B cell (primary cell): ENCODE measurements at regions not wholly inside any gene's neighbourhood (a gene's known extent, or its start where the extent isn't known, plus 50 kb on each side); places are given as distances from the start of the nearest gene placed in this dataset.

Source experiments
- ATAC-seq: fragments of 200-7000 bp; cut with Tn5 transposase; one replicate; pipeline ENCODE4 v1.10.0; 2021; ENCODE audit warnings: low read depth, mild to moderate bottlenecking, moderate number of reproducible peaks, moderate library complexity
- CTCF ChIA-PET: fragments of 350-600 bp; sonication (Branson Sonifier 250); formaldehyde crosslinking; loops from one replicate; lab custom pipeline; 2021; ENCODE audit warnings: antibody characterized with exemption, inconsistent platforms; lab: Charles Lee
- POLR2A ChIA-PET: fragments of 350-600 bp; sonication (Branson Sonifier 250); formaldehyde crosslinking; loops from one replicate; lab custom pipeline; 2021; ENCODE audit warnings: antibody characterized with exemption; lab: Charles Lee
- DNase-seq: peaks from one replicate; pipeline ENCODE4 v3.0.0; 2013
- H2AFZ ChIP-seq: 2 replicates; pipeline ENCODE4 v1.6.1; 2012; ENCODE audit warnings: mild to moderate bottlenecking, low read depth, low read length; ENCODE audit not compliant: insufficient read depth, poor library complexity, severe bottlenecking
- H3K27ac ChIP-seq, 2 donors: 1 replicate in 1 of 2; 2 replicates in 1 of 2; pipeline ENCODE4 v1.5.1; 2012 to 2013; ENCODE audit warnings: low read length in 2 of 2, mild to moderate bottlenecking in 2 of 2, moderate library complexity in 1 of 2
- H3K27me3 ChIP-seq, 4 experiments: fragments of 200-600 bp in 1 of 4; sonication (generic) in 1 of 4; replicated peaks in 1 of 4; 1 replicate in 2 of 4; 2 replicates in 2 of 4; pipeline versions ENCODE4 v1.6.1 to v1.7.0; 2013 to 2016; ENCODE audit warnings: low read length in 3 of 4, mild to moderate bottlenecking in 2 of 4, mixed read lengths in 1 of 4, moderate library complexity in 1 of 4; ENCODE audit not compliant: insufficient read depth in 4 of 4, control insufficient read depth in 3 of 4; ENCODE audit errors: control extremely low read depth in 1 of 4
- H3K36me3 ChIP-seq, 2 experiments: replicated peaks in 1 of 2; 1 replicate in 1 of 2; 2 replicates in 1 of 2; pipeline versions ENCODE4 v1.6.1 to v1.7.1; 2013; ENCODE audit warnings: low read length in 1 of 2; ENCODE audit not compliant: insufficient read depth in 2 of 2, control insufficient read depth in 1 of 2; ENCODE audit errors: control extremely low read depth in 1 of 2, extremely low read depth in 1 of 2
- H3K4me1 ChIP-seq, 2 donors: fragments of 200-600 bp in 1 of 2; sonication (generic) in 1 of 2; 1 replicate in 1 of 2; 2 replicates in 1 of 2; pipeline versions ENCODE4 v1.5.1 to v1.6.1; 2013 to 2017; ENCODE audit warnings: low read length in 2 of 2; ENCODE audit not compliant: control insufficient read depth in 2 of 2, insufficient read depth in 2 of 2
- H3K4me2 ChIP-seq: replicated peaks from 2 replicates; pipeline ENCODE3; 2012; ENCODE audit warnings: mild to moderate bottlenecking, low read depth, low read length; ENCODE audit not compliant: poor library complexity, severe bottlenecking
- H3K4me3 ChIP-seq, 5 experiments: fragments of 200-600 bp in 1 of 5; sonication (generic) in 1 of 5; 1 replicate in 3 of 5; 2 replicates in 2 of 5; pipeline versions ENCODE4 v1.5.1 to v1.7.0; 2011 to 2016; ENCODE audit warnings: low read length in 4 of 5, mild to moderate bottlenecking in 4 of 5, low read depth in 2 of 5, control low read depth in 1 of 5, moderate library complexity in 1 of 5; ENCODE audit not compliant: insufficient read depth in 1 of 5; ENCODE audit errors: control extremely low read depth in 1 of 5, extremely low read depth in 1 of 5
- H3K79me2 ChIP-seq: fragments of 200-600 bp; sonication (generic); one replicate; pipeline ENCODE4 v1.6.0; 2016; ENCODE audit warnings: low read length; ENCODE audit not compliant: control insufficient read depth, insufficient read depth
- H3K9ac ChIP-seq: fragments of 200-600 bp; sonication (generic); 2 replicates; pipeline ENCODE4 v1.6.1; 2017; ENCODE audit warnings: mild to moderate bottlenecking, low read length, moderate library complexity
- H3K9me3 ChIP-seq, 3 donors: one replicate each; pipeline versions ENCODE4 v1.6.1 to v1.7.1; 2013; ENCODE audit warnings: low read length in 2 of 3; ENCODE audit not compliant: control insufficient read depth in 2 of 3, insufficient read depth in 1 of 3; ENCODE audit errors: control extremely low read depth in 1 of 3
- H4K20me1 ChIP-seq: 2 replicates; pipeline ENCODE4 v1.6.0; 2012; ENCODE audit warnings: mild to moderate bottlenecking, low read length; ENCODE audit not compliant: insufficient read depth, control insufficient read depth, poor library complexity, severe bottlenecking
- H3K27ac Mint-ChIP-seq: one replicate; pipeline ENCODE4 v1.8.0; 2021; ENCODE audit warnings: mixed read lengths
- H3K27me3 Mint-ChIP-seq: one replicate; pipeline ENCODE4 v1.8.0; 2021; ENCODE audit warnings: mixed read lengths
- H3K4me1 Mint-ChIP-seq: one replicate; pipeline ENCODE4 v1.8.0; 2021; ENCODE audit warnings: mixed read lengths
- H3K4me3 Mint-ChIP-seq: one replicate; pipeline ENCODE4 v1.8.0; 2021; ENCODE audit warnings: mixed read lengths
- H3K9me3 Mint-ChIP-seq: one replicate; pipeline ENCODE4 v1.8.0; 2022; ENCODE audit warnings: mixed read lengths; ENCODE audit not compliant: insufficient read depth
- EZH2 ChIP-seq: IDR thresholded peaks from 2 replicates; pipeline ENCODE4 v1.6.1; 2012; ENCODE audit warnings: borderline replicate concordance, low read depth, mild to moderate bottlenecking, moderate library complexity, low read length; ENCODE audit not compliant: insufficient read depth, poor library complexity, severe bottlenecking
- WGBS: methylation state at CpG from one replicate; pipeline ENCODE4 v1.1.5; 2013; ENCODE audit warnings: missing lambda C conversion rate; ENCODE audit not compliant: insufficient coverage; 5-methylcytosine and 5-hydroxymethylcytosine counted together
- intact Hi-C: fragments of 100-400 bp; cut with micrococcal nuclease; formaldehyde crosslinking; loops from one replicate; pipeline ENCODE4 v1.10.0; 2022
- TF ChIP-seq, protein P1 (sequence below): fragments of 200-600 bp; IDR thresholded peaks from one replicate; pipeline ENCODE4 v1.8.0; 2022; ENCODE audit warnings: antibody characterized with exemption, mild to moderate bottlenecking

DNA sequence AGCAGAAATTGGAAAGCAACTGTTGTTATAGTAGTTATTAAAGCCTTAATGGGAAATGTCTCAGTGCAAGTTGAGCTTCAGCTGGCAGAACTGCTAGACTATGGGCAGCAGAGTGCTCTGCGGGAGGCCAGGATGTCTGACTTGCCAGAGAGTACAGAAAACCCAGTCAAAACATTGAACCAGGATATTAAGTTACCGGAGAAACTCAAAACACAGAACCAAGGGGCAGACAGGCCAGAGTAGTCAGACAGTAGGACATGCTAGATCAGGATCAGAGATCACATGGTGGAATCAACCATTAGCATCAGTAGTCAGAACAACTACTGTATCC, 72.9 kb upstream of the TNIP3 start:
- Histone ChIP-seq H3K9ac (no peak overlapping the region), H3K27ac (no peak overlapping the region), H3K27me3 (no peaks in the 10 kb centered on the region), H3K36me3 (no peaks in the 10 kb centered on the region), H3K79me2 (no peaks in the 10 kb centered on the region), H2AFZ (no peak overlapping the region), H3K4me2 (no peak overlapping the region), H3K4me3 (no peak overlapping the region), H3K9me3 (no peaks in the 10 kb centered on the region), H3K4me1 (no peaks in the 10 kb centered on the region), H4K20me1 (no peaks in the 10 kb centered on the region)
- no peak overlapping the region for H3K4me3 Mint-ChIP-seq
- no peak for ATAC-seq
- DNase-seq: no peak
- 93% methylated on average over 2 of the region's 2 CpGs for WGBS
- H3K4me1 Mint-ChIP-seq: no peaks in the 10 kb centered on the region
- TF ChIP-seq, protein P1, sequence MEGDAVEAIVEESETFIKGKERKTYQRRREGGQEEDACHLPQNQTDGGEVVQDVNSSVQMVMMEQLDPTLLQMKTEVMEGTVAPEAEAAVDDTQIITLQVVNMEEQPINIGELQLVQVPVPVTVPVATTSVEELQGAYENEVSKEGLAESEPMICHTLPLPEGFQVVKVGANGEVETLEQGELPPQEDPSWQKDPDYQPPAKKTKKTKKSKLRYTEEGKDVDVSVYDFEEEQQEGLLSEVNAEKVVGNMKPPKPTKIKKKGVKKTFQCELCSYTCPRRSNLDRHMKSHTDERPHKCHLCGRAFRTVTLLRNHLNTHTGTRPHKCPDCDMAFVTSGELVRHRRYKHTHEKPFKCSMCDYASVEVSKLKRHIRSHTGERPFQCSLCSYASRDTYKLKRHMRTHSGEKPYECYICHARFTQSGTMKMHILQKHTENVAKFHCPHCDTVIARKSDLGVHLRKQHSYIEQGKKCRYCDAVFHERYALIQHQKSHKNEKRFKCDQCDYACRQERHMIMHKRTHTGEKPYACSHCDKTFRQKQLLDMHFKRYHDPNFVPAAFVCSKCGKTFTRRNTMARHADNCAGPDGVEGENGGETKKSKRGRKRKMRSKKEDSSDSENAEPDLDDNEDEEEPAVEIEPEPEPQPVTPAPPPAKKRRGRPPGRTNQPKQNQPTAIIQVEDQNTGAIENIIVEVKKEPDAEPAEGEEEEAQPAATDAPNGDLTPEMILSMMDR: no peak
- no peak for TF ChIP-seq EZH2
- ChIA-PET POLR2A (no interaction called here), CTCF (no interaction called here)
- no peak overlapping the region for H3K27ac Mint-ChIP-seq
- no peaks in the 10 kb centered on the region for H3K27me3 Mint-ChIP-seq
- intact Hi-C loops: no loop called here
- no peaks in the 10 kb centered on the region for H3K9me3 Mint-ChIP-seq

DNA sequence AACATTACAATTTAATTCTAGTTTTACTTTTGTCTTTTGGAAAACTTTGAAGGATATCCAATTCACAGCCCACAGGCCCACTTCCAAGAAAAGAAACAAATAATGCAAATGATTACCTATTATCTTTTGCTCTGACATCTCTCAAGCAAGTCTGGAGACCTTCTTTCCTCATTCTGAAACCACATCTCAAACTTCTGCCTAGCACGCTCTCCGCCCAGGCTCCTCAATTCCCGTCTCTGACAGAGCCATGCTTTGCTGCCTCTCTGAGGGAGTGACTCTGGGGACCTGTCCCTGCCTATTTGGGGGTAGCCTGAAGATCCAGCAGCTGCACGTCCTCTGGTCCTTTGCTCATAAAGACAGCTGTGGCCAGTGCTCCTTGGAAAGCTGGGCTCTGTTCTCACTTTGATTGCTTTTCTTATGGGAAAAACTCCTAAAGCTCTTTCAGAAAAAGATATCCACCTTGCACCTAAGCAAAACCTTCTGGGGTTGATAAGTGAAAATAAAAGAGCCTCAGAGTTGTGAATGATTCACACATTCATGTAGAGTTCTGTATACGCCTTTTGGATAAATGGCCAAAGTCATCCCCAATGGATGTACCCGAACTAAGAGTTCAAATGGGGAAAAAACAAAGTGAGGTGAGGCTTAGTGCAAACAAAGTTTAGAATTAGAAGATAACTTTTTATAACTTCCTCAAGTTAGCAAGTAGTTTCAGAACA, 72.4 kb upstream of the TNIP3 start:
- H3K4me3 ChIP-seq: no peak overlapping the region

More for the DNA sequence above, 72.4 kb upstream of the TNIP3 start:
- H2AFZ ChIP-seq: no peak overlapping the region
- TF ChIP-seq EZH2: no peak
- TF ChIP-seq, protein P1: no peak
- no peaks in the 10 kb centered on the region for H3K9me3 ChIP-seq
- Mint-ChIP-seq H3K27ac (no peak overlapping the region), H3K4me3 (no peak overlapping the region), H3K9me3 (no peaks in the 10 kb centered on the region), H3K27me3 (no peaks in the 10 kb centered on the region), H3K4me1 (no peaks in the 10 kb centered on the region)
- H3K36me3 ChIP-seq: no peaks in the 10 kb centered on the region
- no peak for ATAC-seq
- POLR2A ChIA-PET: no interaction called here
- no peaks in the 10 kb centered on the region for H3K4me1 ChIP-seq
- 79% methylated on average over 4 of the region's 6 CpGs for WGBS
- CTCF ChIA-PET: no interaction called here
- no peak overlapping the region for H3K9ac ChIP-seq
- intact Hi-C loops: no loop called here
- H3K4me2 ChIP-seq: no peak overlapping the region
- no peak for DNase-seq
- no peaks in the 10 kb centered on the region for H4K20me1 ChIP-seq
- no peaks in the 10 kb centered on the region for H3K79me2 ChIP-seq
- H3K27ac ChIP-seq: no peak overlapping the region
- H3K27me3 ChIP-seq: no peaks in the 10 kb centered on the region
